LNCaP clone FGC (cell line): ENCODE measurements at regions not wholly inside any gene's neighbourhood (a gene's known extent, or its start where the extent isn't known, plus 50 kb on each side); places are given as distances from the start of the nearest gene placed in this dataset.
"Not testable (repeated sequence)": the region's sequence is repeated elsewhere in the genome, so short reads cannot be mapped to it uniquely, and the experiment has no call there.

Experiments
- DNase-seq: peaks from one replicate; pipeline ENCODE4 v3.0.0-alpha.2; 2011; ENCODE audit warnings: low read depth
- H3K4me3 ChIP-seq: 2 replicates; pipeline ENCODE4 v1.5.1; 2011; ENCODE audit warnings: mild to moderate bottlenecking, low read depth, low read length, control low read depth
- TF ChIP-seq, protein P1 (sequence below): IDR thresholded peaks from 2 replicates; pipeline ENCODE4 v1.5.1; 2012; ENCODE audit warnings: mild to moderate bottlenecking; ENCODE audit not compliant: control insufficient read depth, insufficient read depth; ENCODE audit errors: extremely low read depth

- no peak overlapping the region for H3K4me3 ChIP-seq
- no peak for DNase-seq
- TF ChIP-seq, protein P1, sequence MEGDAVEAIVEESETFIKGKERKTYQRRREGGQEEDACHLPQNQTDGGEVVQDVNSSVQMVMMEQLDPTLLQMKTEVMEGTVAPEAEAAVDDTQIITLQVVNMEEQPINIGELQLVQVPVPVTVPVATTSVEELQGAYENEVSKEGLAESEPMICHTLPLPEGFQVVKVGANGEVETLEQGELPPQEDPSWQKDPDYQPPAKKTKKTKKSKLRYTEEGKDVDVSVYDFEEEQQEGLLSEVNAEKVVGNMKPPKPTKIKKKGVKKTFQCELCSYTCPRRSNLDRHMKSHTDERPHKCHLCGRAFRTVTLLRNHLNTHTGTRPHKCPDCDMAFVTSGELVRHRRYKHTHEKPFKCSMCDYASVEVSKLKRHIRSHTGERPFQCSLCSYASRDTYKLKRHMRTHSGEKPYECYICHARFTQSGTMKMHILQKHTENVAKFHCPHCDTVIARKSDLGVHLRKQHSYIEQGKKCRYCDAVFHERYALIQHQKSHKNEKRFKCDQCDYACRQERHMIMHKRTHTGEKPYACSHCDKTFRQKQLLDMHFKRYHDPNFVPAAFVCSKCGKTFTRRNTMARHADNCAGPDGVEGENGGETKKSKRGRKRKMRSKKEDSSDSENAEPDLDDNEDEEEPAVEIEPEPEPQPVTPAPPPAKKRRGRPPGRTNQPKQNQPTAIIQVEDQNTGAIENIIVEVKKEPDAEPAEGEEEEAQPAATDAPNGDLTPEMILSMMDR: no peak
These were observed 267.6 kb downstream of the KCNE4 start for GRCh38 chr2:223319601-223320000.

DNA sequence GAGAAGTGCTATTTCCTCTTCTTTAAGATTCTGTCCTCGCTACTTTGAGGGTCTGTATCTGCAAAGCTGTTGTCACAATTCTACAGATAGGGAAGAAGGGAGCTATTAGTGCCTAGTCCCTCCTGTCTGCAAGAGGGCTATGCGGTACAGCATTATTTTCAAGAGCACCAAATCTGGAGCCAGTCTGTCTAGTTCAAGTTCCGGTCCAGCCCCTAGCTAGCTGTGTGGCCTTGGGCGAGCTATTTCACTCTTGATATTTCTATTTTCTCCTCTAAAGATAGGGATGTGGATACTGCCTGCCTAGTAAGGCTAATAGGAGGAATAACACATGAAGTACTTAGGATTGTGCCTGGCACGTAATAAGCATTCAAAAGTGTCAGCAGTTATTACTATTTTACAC, 272.4 kb downstream of the KCNE4 start:
- DNase-seq: no peak
- TF ChIP-seq, protein P1: no peak
- H3K4me3 ChIP-seq: no peak overlapping the region

DNA sequence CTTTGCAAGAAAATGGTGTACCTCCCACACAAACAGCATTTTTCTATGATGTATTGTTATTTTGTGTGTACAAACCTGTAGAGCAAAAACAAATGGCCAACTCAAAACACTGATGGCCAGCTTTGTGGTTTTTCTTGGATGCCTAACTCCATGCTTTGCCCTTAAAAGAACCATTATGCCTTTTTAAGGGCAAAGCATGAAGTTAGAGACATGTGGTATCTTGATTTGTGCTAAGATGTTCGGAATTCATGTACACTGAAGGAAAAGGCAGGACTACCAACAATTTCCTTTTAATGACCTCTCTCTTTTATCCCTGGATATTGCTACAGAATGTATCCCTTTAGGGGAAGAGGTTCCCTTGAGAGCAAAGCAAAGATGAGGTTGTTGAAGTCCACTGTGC, 273.6 kb downstream of the SCG2 start:
- TF ChIP-seq, protein P1: no peak
- H3K4me3 ChIP-seq: no peak overlapping the region
- no peak for DNase-seq

- DNase-seq, H3K4me3 ChIP-seq: not testable (repeated sequence)
These were observed 271.4 kb downstream of the SCG2 start for GRCh38 chr2:223330747-223331146.

DNA sequence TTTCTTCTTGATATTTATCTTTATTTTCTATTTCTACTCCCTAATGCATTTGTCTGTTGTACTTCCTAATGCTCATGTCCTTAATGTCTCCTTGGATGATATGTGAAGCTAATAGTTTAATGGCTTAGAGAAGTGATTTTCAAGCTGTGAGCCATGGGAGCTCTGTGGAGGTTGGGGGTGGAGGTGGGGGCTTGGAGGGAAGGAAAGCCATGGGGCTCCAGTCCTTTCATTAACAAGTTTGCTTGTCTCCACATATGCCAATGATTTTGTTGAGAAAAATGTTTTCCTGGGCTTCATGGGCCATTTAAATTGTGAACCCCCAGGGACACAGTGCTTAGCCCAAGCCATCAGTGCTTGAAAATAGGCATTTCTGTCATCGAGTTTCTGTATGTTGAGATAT, 264.1 kb downstream of the SCG2 start:
- H3K4me3 ChIP-seq: no peak overlapping the region
- TF ChIP-seq, protein P1: no peak
- DNase-seq: no peak

DNA sequence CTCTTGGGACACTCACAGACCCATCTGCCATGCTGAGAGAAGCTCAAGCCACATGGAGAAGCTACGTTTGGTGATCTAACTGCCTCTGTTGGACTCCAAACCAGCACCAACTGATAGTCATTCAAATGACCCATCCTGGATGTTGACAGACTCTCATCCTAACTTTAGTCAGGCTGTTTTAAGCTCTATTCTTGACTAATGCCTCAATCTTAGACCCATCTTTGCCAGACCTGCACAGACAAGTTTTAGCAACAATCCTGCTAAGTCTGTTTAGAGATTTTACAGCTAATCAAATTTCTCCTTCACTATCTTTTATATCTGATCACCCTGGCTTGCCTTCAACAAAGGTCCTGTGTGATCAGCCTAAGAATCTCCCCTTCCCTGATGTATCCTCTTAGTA, 245.1 kb downstream of the SCG2 start:
- no peak for DNase-seq
- TF ChIP-seq, protein P1: no peak
- H3K4me3 ChIP-seq: no peak overlapping the region

GRCh38 chr2:223363085-223363484, 239.1 kb downstream of the SCG2 start:
- no peak overlapping the region for H3K4me3 ChIP-seq
- DNase-seq: no peak
- TF ChIP-seq, protein P1: no peak
